ENCODE measurements at regions not wholly inside any gene's neighbourhood (a gene's known extent, or its start where the extent isn't known, plus 50 kb on each side); places are given as distances from the start of the nearest gene placed in this dataset.
A peak's percentile ranks its signal among the peaks of the same experiment; 100 is the strongest.

GRCh38 chr1:193703655-193704054 is 517.2 kb upstream of the B3GALT2 start (continued):
- TF ChIP-seq BACH2 (CRISPR knock-in tag; IDR thresholded peaks at IDR 0.05; ENCODE audit: borderline replicate concordance), result no peak
- TF ChIP-seq OSR1 (CRISPR knock-in tag; IDR thresholded peaks at IDR 0.05), result no peak
- no peak for TF ChIP-seq TCF4 (CRISPR knock-in tag; IDR thresholded peaks at IDR 0.05; ENCODE audit: borderline replicate concordance)

GRCh38 chr1:193703121-193703520 is 516.7 kb upstream of the B3GALT2 start:
- no peak for TF ChIP-seq PATZ1 (CRISPR knock-in tag; IDR thresholded peaks at IDR 0.05; ENCODE audit: borderline replicate concordance)
- no peak for TF ChIP-seq ZNF8 (CRISPR knock-in tag; IDR thresholded peaks at IDR 0.05)
- TF ChIP-seq GLIS3 (CRISPR knock-in tag; IDR thresholded peaks at IDR 0.05), result no peak
- no peak for TF ChIP-seq RARB (CRISPR knock-in tag; IDR thresholded peaks at IDR 0.05)
- TF ChIP-seq SNAI2 (CRISPR knock-in tag; IDR thresholded peaks at IDR 0.05), result no peak
- no peak for TF ChIP-seq BACH2 (CRISPR knock-in tag; IDR thresholded peaks at IDR 0.05; ENCODE audit: borderline replicate concordance)
- TF ChIP-seq ZFP3 (CRISPR knock-in tag; IDR thresholded peaks at IDR 0.05), result no peak
- no peak for TF ChIP-seq ZC3H10 (CRISPR knock-in tag; IDR thresholded peaks at IDR 0.05)
- peak; percentile 8; the same call in 1 of the 3 replicates for ATAC-seq

- TF ChIP-seq GLIS3 (CRISPR knock-in tag; IDR thresholded peaks at IDR 0.05) (no peak), BACH2 (CRISPR knock-in tag; IDR thresholded peaks at IDR 0.05; ENCODE audit: borderline replicate concordance) (no peak), PPARA (CRISPR knock-in tag; IDR thresholded peaks at IDR 0.05; ENCODE audit: borderline replicate concordance) (no peak), RARB (CRISPR knock-in tag; IDR thresholded peaks at IDR 0.05) (no peak), ZFP3 (CRISPR knock-in tag; IDR thresholded peaks at IDR 0.05) (no peak), ISL1 (CRISPR knock-in tag; IDR thresholded peaks at IDR 0.05) (no peak), TOX (CRISPR knock-in tag; IDR thresholded peaks at IDR 0.05; ENCODE audit: borderline replicate concordance) (no peak), POU6F1 (CRISPR knock-in tag; IDR thresholded peaks at IDR 0.05; ENCODE audit: borderline replicate concordance, low read depth) (no peak), CSRNP3 (CRISPR knock-in tag; IDR thresholded peaks at IDR 0.05) (no peak), CREB5 (CRISPR knock-in tag; IDR thresholded peaks at IDR 0.05; ENCODE audit: low read depth) (no peak), ZNF565 (CRISPR knock-in tag; conservative IDR thresholded peaks at IDR 0.05; ENCODE audit: low read depth) (no peak), OSR1 (CRISPR knock-in tag; IDR thresholded peaks at IDR 0.05) (no peak), SNAI2 (CRISPR knock-in tag; IDR thresholded peaks at IDR 0.05) (no peak), TSHZ2 (CRISPR knock-in tag; IDR thresholded peaks at IDR 0.05) (no peak)
Measured at GRCh38 chr1:193701759-193702158, 515.3 kb upstream of the B3GALT2 start.

GRCh38 chr1:193700710-193701355 is 514.4 kb upstream of the B3GALT2 start:
- TF ChIP-seq POU6F1 (CRISPR knock-in tag; IDR thresholded peaks at IDR 0.05; ENCODE audit: borderline replicate concordance, low read depth), result no peak
- no peak for TF ChIP-seq ZFP30 (CRISPR knock-in tag; IDR thresholded peaks at IDR 0.05)
- no peak for TF ChIP-seq TSHZ2 (CRISPR knock-in tag; IDR thresholded peaks at IDR 0.05)
- TF ChIP-seq TOX (CRISPR knock-in tag; IDR thresholded peaks at IDR 0.05; ENCODE audit: borderline replicate concordance), result peak; percentile 98
- peak; percentile 65; the same call in 1 of the 2 replicates for TF ChIP-seq RARB (CRISPR knock-in tag; IDR thresholded peaks at IDR 0.05)
- no peak for TF ChIP-seq SNAI2 (CRISPR knock-in tag; IDR thresholded peaks at IDR 0.05)
- TF ChIP-seq CSDC2 (CRISPR knock-in tag; IDR thresholded peaks at IDR 0.05), result no peak
- peak; percentile 94 for ATAC-seq

More at GRCh38 chr1:193701759-193702158, 515.3 kb upstream of the B3GALT2 start:
- ATAC-seq, result no peak
